NCI-H1930 (cell line): ENCODE measurements at regions not wholly inside any gene's neighbourhood (a gene's known extent, or its start where the extent isn't known, plus 50 kb on each side); places are given as distances from the start of the nearest gene placed in this dataset.

Experiments used
- DNase-seq, 2 experiments: peaks; one replicate each; lab custom pipeline; 2025; lab: John Stamatoyannopoulos, UW

- no peak for DNase-seq
Observed at GRCh38 chr7:128167791-128168666, 73.0 kb upstream of the LEP start.

DNA sequence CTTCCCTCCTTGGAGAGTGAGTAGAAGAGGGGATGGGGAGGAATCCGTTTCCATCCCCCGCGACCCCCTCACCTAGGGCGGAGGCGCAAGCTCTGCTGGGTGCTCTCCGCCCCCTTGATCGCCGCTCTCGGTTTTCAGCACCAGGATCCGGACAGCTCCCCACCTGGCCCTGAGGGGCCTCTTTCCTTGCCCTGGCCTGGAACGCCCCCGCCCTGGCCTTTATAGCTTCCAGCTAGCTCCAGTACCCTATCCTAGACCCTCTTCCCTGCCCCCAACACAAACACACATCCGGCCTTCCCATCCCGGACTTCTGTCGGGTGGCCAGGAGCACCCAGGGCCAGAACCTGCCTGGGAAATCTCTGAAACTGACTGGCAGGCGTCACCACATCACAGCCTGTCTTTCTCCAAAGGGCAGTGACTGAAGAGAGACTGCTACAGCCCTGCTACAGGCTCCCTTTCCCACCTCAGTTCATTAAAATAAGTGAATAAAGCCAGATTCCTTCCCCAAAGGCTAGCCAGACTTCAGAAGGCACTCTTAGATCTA lies 72.3 kb upstream of the LEP start:
- DNase-seq, result no peak

DNA sequence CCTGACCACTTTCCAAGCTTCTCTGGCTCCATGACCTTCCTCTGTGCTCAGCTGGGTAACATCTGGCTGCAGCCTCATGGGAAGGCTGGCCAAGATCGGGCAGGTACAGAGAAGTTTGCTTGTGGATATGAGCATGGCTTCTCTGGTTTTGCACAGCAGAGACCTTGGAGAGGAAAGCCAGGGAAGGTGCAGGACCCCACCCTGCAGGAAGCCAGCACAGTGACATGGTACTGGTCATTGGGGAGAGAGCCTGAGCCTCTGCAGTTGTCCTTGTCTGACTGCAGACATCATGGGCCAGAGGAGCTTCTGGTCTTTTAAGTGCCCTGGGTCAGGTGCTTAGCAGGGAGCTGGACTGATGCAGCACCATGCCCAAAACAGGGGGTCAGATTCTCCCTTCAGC lies 70.6 kb upstream of the LEP start:
- DNase-seq, result no peak

DNA sequence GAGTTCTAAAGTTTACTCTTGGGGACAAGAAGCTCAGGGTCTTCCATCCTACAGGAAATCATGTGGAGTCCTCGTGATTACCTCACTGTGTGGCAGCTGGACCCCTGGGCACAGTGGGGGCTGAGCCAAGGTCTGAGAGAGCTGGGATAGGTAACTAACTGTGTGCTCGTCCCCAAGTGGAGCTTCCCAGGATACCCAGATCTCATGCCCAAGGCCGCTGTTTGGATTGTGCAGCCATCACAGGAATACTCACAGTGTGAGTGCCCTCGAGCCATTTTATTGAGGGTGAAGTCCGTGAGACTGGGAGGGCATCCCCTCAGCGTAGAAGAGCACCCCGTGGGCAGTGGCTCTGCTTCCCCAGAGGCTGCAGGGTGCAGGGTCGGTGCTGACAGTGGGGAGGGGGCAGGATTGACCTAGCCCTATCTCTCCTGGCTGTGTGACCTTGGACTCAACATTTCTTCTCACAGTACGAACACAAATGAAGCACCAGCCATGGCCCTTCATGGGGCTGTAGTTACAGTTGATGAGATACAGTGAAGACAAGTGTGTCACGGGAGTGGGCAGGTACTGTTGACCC lies 69.6 kb upstream of the LEP start:
- DNase-seq, result no peak

DNA sequence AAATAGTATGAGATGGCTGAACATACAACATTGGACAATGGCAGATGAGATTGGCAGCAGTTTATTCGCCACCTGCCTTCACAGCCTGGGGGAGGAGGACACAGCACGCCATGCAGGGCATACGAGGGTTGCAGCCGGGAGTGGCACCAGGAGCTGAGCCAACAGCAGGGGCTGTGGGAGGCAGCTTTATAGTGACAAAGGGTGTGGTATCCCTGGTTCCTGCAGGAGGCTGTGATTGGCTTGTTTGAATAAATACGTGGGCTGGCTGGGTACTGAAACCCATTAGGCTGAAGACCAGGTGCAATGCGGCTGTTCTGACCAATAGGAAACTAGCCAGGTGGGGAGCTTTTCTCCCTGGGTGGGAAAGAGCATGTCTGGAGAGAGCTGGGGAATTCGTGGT lies 68.9 kb upstream of the LEP start:
- no peak for DNase-seq

GRCh38 chr7:128172963-128173362 lies 68.1 kb upstream of the LEP start:
- DNase-seq, result no peak

DNA sequence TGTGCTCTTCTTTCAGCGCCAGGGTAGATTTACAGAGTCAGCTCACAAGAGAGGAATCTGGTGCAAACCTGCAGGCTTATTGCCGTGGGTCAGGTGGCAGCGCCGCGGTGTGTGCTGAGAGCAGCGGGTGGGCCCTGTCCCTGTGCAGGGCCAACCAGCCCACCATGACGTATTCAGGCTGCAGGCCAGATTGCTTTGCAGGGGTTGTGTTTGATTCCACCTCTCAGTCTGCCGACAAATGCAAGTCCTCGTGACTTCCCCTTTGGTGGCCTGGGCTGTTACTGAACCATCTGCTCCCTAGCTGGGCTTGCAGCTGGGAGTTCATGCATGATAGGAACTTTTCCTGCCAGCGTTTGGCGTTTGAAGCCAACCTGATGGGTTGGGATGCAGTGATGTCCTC lies 66.7 kb upstream of the LEP start:
- DNase-seq, result no peak

DNA sequence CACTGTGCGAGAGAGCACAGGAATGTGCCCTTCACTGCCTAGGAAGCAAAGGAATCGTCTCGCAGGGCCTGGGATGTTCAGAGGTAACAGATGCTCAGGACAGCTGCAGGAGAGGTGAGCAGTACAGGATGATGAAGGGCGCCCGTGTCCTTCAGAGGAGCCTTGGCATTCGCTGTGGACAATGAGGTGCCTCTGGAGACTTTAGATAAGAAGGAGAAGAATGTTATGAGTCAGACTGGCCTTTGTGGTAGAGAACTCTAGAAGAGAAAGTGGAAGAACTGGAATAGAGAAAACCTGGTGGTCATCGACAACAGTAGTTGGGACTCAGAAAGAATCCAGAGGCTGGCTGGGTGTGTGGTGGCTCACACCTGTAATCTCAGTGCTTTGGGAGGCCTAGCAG lies 64.4 kb upstream of the LEP start:
- no peak for DNase-seq

GRCh38 chr7:128177768-128178550 lies 63.1 kb upstream of the LEP start:
- no peak for DNase-seq

DNA sequence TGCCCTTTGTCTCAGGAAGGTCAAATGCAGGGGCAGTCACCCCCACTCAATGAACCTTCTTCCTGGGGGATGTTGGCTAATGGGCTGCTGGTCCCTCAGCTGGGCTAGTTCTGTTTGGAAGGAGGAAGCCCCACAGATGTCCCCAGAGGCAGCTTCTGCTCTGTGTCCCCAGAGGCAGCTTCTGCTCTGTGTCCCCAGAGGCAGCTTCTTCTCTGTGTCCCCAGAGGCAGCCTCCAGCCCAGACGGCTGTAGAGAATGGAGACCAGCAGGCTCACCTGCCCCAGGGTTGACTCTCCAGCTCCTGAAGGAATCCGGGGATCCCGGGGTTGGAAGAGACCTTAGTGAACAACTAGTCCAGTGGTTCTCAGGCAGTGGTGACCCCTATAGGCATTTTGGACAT lies 62.5 kb upstream of the LEP start:
- DNase-seq, result no peak

DNA sequence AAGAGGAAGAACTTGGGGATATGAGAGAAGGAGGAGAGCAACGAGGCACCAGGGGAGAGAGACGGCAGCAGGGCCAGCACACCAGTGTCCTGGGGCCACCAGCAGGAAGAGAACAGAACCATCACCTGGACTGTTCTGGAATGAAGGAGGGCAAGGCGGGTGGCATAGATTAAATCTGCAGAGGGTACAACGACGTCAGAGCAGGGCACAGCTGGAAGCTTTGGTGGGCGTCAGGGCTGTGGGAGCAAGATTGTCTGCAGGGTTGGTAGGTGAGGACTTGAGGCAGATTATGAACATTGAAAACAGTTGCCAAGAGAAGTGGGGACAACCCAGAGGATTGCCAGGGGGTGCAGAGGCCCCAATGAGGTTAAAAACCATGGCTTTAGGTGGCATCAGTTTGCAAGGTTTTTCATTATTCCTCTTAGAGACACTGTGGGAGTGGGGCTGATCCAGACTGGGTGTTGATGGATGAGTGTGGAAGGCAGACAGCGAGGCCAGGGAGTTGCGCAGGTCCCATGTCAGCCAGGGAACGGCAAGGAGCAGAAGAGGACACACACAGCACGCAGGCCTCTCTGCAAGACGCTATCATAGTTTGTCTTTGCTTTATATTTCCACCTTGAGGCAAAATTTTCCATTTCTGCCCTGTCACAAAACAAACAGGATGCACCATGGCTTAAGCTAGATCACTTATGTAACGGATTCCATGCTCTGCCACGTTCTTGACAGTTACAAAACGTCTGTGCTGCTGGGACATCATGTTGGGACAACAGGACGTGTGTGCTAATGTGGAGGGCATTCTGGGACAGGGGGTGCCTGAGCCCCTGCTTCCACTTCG lies 52.5 kb upstream of the LEP start:
- no peak for DNase-seq

DNA sequence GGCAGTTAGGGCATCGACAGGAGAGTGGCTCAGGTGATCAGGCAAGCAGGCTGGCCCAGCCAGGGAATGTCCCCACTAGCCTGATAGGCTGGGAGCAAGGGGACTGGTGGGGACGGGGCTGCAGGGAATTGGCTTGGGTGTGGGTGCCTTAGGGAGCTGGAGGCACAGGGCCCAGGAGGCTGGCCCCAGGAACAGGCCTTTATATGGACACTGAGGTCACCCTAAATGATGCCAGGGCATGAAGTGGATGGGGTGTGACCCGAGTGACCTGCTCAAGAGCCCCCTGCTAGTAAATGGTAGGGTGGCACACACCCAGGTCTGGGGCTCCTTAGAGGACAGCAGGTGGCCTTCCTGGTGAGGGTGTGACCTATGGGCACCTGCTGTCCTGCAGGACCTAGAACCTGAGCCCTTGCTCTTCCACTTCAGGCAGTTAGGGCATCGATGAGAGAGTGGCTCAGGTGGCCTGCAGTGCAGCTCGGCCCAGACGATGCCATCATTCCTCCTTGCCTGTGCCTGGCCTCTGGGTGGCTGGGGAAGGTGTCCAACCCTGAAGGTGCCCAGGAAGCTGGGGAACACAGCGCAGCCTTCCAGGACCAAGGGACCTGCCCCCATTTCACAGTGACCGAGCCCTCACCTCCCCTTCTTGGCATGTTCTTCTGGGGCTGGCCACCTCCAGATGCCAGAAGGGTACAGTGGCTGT lies 51.7 kb upstream of the LEP start:
- no peak for DNase-seq

DNA sequence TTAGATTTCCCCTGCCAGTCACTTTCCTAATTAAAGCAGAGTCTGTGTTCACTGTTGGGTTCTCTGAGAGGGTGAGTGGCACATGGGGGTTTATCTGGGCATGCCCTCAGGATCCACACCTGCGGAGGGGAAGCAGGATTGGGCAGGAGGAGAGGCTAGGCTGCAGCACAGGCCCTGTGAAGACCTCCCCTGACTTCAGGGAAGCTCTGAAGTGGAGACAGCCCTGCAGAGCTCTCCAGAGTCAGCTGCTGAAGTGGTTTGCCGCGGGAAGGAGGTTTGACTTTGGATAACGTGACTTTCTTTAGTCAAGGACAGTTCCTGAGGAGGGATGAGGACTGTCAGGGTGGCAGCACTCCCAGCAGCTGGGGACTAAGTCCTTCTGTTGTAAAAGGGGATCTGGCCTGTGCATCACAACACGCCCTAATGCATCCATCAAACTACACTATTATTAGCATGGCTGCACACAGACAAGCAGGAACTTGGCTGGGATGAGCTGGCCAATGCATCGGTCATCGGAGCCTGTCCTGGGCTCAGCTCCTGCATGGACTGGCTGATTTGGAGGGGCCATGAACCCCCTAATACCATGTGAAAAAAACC lies 50.9 kb upstream of the LEP start:
- DNase-seq, result no peak

DNA sequence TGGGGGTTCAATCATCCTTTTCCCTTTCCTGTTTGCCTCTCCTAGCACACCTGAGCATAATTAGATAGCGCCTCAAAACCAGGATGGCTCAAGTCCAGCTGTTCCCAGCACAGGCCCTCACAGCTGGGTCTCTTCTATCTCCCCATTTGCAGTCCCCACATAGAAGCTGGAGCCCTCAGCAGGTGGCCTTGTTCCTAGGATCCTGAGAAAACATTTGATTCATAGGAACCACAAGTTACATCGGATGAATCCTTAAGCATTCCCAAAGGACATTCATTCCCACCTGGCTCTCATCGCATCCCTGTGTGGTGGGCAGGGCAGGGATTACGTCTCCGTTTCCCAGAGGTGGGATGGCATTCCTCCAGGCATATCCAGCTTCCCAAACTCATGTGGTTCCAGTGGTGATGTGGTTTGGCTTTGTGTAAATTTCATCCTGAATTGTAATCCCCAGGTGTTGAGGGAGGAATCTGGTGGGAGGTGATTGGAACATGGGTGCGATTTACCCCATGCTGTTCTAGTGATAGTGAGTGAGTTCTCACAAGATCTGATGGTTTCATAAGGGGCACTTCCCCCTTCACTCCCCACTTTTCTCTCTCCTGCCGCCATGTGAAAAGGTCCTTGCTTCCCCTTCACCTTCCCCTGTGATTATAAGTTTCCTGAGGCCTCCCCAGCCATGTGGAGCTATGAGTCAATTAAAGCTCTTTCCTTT lies 49.8 kb upstream of the LEP start:
- no peak for DNase-seq
